Nephron (organoid): ENCODE measurements at regions not wholly inside any gene's neighbourhood (a gene's known extent, or its start where the extent isn't known, plus 50 kb on each side); places are given as distances from the start of the nearest gene placed in this dataset.

Experiments
- H3K27ac Mint-ChIP-seq, 3 experiments: 2 replicates each; pipeline ENCODE4 v1.8.0; 2020; ENCODE audit warnings: mixed read lengths in 3 of 3, mild to moderate bottlenecking in 2 of 3, moderate library complexity in 1 of 3
- H3K27me3 Mint-ChIP-seq: 2 replicates; pipeline ENCODE4 v1.8.0; 2021; ENCODE audit warnings: low read depth, mild to moderate bottlenecking, moderate library complexity, mixed read lengths
- H3K36me3 Mint-ChIP-seq: 2 replicates; pipeline ENCODE4 v1.8.0; 2020; ENCODE audit warnings: low read depth, mixed read lengths
- H3K4me1 Mint-ChIP-seq: 2 replicates; pipeline ENCODE4 v1.8.0; 2020; ENCODE audit warnings: mixed read lengths
- H3K4me3 Mint-ChIP-seq, 3 experiments: 2 replicates each; pipeline ENCODE4 v1.8.0; 2020; ENCODE audit warnings: mild to moderate bottlenecking in 3 of 3, mixed read lengths in 3 of 3, moderate library complexity in 2 of 3
- H3K9me3 Mint-ChIP-seq: 2 replicates; pipeline ENCODE4 v1.8.0; 2020; ENCODE audit warnings: mixed read lengths
- TF ChIP-seq, protein P1 (sequence below), 3 experiments: fragments of 200-600 bp; sonication (generic); IDR thresholded peaks; one replicate each; pipeline ENCODE4 v1.5.0; 2021; ENCODE audit warnings: antibody characterized with exemption in 3 of 3; ENCODE audit not compliant: unreplicated experiment in 3 of 3

GRCh38 chr12:30500532-30500931 lies 195.1 kb downstream of the IPO8 start:
- no peaks in the 10 kb centered on the region for H3K36me3 Mint-ChIP-seq
- TF ChIP-seq, protein P1, sequence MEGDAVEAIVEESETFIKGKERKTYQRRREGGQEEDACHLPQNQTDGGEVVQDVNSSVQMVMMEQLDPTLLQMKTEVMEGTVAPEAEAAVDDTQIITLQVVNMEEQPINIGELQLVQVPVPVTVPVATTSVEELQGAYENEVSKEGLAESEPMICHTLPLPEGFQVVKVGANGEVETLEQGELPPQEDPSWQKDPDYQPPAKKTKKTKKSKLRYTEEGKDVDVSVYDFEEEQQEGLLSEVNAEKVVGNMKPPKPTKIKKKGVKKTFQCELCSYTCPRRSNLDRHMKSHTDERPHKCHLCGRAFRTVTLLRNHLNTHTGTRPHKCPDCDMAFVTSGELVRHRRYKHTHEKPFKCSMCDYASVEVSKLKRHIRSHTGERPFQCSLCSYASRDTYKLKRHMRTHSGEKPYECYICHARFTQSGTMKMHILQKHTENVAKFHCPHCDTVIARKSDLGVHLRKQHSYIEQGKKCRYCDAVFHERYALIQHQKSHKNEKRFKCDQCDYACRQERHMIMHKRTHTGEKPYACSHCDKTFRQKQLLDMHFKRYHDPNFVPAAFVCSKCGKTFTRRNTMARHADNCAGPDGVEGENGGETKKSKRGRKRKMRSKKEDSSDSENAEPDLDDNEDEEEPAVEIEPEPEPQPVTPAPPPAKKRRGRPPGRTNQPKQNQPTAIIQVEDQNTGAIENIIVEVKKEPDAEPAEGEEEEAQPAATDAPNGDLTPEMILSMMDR (IDR thresholded peaks at IDR 0.05; ENCODE audit: unreplicated experiment in 3 of 3), result no peak
- no peaks in the 10 kb centered on the region for H3K27me3 Mint-ChIP-seq
- no peaks in the 10 kb centered on the region for H3K4me1 Mint-ChIP-seq
- H3K27ac Mint-ChIP-seq, result no peak overlapping the region
- H3K9me3 Mint-ChIP-seq, result no peaks in the 10 kb centered on the region
- H3K4me3 Mint-ChIP-seq, result no peak overlapping the region

DNA sequence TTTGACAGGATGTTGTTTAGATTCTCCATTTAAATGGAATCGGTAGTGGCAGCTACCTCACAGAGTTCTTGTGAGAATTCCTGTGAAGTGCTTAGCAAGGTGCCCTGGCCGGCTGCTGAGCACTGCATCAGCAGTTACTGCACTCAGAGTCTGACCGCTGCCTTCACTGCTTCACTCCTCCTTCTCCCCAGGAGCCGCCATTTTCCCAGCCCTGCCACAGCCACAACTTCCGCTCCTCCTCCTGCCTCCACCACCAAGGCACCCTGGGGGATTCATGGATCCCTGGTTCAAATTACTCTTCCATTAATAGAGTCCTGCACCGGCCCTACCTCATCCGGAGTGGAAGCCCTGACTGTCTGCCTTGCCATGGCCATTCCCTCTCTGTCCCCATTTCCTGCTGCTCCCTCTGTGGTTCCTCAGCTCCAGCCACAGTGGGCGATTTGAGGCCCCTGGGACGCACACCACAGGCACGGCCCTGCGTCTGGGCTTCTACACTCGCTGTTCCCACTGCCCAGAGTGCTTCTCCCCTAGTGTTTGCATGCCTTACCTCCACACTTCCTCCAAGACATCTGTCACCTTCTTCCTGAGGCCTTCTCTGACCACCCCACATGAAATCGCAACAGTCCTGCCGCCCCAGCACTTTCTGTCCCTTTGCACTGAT lies 210.3 kb downstream of the IPO8 start:
- TF ChIP-seq, protein P1 (IDR thresholded peaks at IDR 0.05; ENCODE audit: unreplicated experiment in 3 of 3), result no peak
- Mint-ChIP-seq H3K4me3 (no peak overlapping the region), H3K27ac (peak overlapping the region; percentile 2 to 60 (median 9)), H3K27me3 (peaks cover 4% of the 10 kb centered on the region), H3K9me3 (no peaks in the 10 kb centered on the region), H3K36me3 (no peaks in the 10 kb centered on the region), H3K4me1 (peaks cover 20% of the 10 kb centered on the region)

- Mint-ChIP-seq H3K4me3 (no peak overlapping the region), H3K4me1 (peaks cover 20% of the 10 kb centered on the region), H3K27me3 (peaks cover 7% of the 10 kb centered on the region), H3K27ac (peak overlapping the region in 1 of 3 experiments; percentile 60), H3K9me3 (no peaks in the 10 kb centered on the region), H3K36me3 (no peaks in the 10 kb centered on the region)
- TF ChIP-seq, protein P1 (IDR thresholded peaks at IDR 0.05; ENCODE audit: unreplicated experiment in 3 of 3), result no peak
Measured at GRCh38 chr12:30484658-30485057, 211.0 kb downstream of the IPO8 start.

DNA sequence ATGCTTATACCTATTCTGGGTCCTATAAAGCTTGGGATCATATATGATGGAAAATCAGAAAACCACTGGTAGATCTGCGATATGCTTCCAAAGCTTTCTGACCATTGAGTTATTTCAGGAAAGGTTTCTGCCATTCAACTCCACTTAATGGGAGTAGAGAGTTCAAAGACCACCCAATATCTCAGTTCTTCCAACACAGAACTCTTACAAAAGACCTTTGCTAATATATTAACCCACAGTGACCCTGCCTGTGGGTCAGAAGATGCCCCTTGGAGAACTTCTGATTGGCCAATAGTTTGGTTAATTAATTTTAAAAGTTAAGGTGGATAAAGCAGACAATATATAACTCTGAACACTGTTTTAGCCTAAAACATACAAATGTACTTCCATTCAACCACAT lies 213.0 kb downstream of the IPO8 start:
- H3K27me3 Mint-ChIP-seq, result peaks cover 7% of the 10 kb centered on the region
- no peak overlapping the region for H3K4me3 Mint-ChIP-seq
- H3K36me3 Mint-ChIP-seq, result no peaks in the 10 kb centered on the region
- no peak overlapping the region for H3K27ac Mint-ChIP-seq
- peaks cover 20% of the 10 kb centered on the region for H3K4me1 Mint-ChIP-seq
- no peaks in the 10 kb centered on the region for H3K9me3 Mint-ChIP-seq
- TF ChIP-seq, protein P1 (IDR thresholded peaks at IDR 0.05; ENCODE audit: unreplicated experiment in 3 of 3), result no peak

DNA sequence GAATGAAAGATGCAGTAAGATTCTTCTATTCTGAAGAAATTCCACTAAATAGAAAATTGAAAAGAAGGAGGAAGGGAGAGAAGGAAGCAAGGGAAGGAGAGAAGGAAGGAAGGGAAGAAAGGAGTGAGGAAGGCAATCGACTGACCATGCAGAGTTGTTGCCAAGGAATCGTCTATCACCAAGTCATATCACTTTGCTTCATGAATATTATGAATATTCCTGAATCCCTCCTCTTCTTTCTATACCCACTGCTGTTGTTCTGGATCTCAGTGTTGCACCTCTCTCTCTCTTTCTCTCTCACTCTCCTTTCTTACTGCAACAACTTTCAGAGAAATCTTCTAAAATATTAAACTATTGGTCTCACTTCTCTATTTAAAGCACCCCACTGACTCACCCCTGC lies 222.4 kb downstream of the IPO8 start:
- Mint-ChIP-seq H3K27ac (no peak overlapping the region), H3K4me3 (no peak overlapping the region), H3K9me3 (peaks cover 26% of the 10 kb centered on the region), H3K4me1 (no peaks in the 10 kb centered on the region), H3K27me3 (no peaks in the 10 kb centered on the region), H3K36me3 (no peaks in the 10 kb centered on the region)
- TF ChIP-seq, protein P1 (IDR thresholded peaks at IDR 0.05; ENCODE audit: unreplicated experiment in 3 of 3), result no peak

DNA sequence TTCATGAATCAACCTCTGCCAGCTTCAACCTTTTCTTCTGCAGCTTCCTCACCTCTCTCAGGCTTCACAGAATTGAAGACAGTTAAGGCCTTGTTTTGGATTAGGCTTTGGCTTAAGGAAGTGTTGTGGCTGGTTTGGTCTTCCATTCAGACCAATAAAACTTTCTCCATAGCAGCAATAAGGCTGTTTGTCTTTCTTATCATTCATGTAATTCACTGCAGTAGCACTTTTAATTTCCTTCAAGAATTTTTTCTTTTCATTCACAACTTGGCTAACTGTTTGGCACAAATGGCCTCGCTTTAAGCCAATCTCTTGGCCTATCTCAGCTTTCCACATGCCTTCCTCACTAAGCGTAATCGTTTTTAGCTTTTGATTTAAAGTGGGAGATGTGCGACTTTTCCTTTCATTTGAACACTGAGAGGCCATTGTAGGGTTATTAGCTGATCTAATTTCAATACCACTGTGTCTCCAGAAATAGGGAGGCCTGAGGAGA lies 229.5 kb downstream of the IPO8 start:
- Mint-ChIP-seq H3K27ac (no peak overlapping the region), H3K27me3 (no peaks in the 10 kb centered on the region), H3K9me3 (peaks cover 7% of the 10 kb centered on the region), H3K4me1 (peaks cover 5% of the 10 kb centered on the region), H3K4me3 (no peak overlapping the region), H3K36me3 (no peaks in the 10 kb centered on the region)
- TF ChIP-seq, protein P1 (IDR thresholded peaks at IDR 0.05; ENCODE audit: unreplicated experiment in 3 of 3), result no peak
